ENCODE measurements at regions not wholly inside any gene's neighbourhood (a gene's known extent, or its start where the extent isn't known, plus 50 kb on each side); places are given as distances from the start of the nearest gene placed in this dataset.

DNA sequence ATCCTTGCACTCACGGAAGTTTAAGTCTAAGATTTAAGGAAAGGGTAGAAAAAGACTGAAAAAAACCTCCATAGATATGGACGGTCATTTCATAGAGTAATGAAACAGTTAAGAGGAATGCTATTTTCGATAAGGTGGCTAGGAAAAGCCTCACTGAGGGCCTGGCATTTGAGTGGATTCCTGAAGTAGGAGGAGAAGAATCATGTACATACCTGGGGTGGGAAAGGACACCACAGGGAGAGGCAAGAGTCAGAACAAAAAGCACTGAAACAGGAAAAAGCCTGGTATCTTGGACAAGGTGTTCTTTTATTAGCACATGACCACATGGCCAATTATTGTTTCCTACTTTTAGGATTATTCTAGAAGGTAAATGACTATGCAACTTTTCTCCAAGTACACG lies 547.2 kb upstream of the DIPK2B start (continued):
- TF ChIP-seq, protein P1, sequence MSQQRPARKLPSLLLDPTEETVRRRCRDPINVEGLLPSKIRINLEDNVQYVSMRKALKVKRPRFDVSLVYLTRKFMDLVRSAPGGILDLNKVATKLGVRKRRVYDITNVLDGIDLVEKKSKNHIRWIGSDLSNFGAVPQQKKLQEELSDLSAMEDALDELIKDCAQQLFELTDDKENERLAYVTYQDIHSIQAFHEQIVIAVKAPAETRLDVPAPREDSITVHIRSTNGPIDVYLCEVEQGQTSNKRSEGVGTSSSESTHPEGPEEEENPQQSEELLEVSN (IDR thresholded peaks at IDR 0.05; ENCODE audit: borderline replicate concordance, low read depth): no peak
- TF ChIP-seq, protein P2, sequence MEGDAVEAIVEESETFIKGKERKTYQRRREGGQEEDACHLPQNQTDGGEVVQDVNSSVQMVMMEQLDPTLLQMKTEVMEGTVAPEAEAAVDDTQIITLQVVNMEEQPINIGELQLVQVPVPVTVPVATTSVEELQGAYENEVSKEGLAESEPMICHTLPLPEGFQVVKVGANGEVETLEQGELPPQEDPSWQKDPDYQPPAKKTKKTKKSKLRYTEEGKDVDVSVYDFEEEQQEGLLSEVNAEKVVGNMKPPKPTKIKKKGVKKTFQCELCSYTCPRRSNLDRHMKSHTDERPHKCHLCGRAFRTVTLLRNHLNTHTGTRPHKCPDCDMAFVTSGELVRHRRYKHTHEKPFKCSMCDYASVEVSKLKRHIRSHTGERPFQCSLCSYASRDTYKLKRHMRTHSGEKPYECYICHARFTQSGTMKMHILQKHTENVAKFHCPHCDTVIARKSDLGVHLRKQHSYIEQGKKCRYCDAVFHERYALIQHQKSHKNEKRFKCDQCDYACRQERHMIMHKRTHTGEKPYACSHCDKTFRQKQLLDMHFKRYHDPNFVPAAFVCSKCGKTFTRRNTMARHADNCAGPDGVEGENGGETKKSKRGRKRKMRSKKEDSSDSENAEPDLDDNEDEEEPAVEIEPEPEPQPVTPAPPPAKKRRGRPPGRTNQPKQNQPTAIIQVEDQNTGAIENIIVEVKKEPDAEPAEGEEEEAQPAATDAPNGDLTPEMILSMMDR (IDR thresholded peaks at IDR 0.05): no peak
- TF ChIP-seq, protein P3, sequence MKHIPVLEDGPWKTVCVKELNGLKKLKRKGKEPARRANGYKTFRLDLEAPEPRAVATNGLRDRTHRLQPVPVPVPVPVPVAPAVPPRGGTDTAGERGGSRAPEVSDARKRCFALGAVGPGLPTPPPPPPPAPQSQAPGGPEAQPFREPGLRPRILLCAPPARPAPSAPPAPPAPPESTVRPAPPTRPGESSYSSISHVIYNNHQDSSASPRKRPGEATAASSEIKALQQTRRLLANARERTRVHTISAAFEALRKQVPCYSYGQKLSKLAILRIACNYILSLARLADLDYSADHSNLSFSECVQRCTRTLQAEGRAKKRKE (CRISPR knock-in tag; IDR thresholded peaks at IDR 0.05; ENCODE audit: low read depth): no peak
- TF ChIP-seq JUN (IDR thresholded peaks at IDR 0.05) (no peak), FOSB (CRISPR knock-in tag; IDR thresholded peaks at IDR 0.05) (no peak), ZSCAN20 (CRISPR knock-in tag; IDR thresholded peaks at IDR 0.05) (no peak), NR3C1 (IDR thresholded peaks at IDR 0.05) (no peak), TFCP2L1 (CRISPR knock-in tag; IDR thresholded peaks at IDR 0.05) (no peak)

DNA sequence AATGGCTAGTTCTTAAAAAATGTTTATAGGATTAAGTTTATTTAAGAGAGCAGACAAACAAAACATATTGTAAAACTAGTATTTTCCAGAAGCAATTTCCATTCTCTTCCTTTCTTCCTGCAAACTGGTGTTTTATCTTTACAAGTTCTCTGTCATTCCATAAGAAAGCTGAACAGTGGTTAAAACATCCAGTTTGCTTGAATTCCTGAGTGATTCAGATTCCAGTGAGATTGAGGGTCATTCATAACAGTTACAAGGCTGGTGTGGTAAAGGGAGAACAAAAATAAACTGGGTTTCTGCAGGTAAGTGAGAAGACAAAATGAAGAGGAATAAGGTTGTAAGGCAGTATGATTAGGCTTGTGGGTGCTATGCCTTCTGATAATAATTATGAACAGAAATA lies 544.8 kb upstream of the DIPK2B start:
- ATAC-seq (no peak), FAIRE-seq (no peak), DNase-seq (ENCODE audit: low read depth in 1 of 2, low spot score in 1 of 2) (no peak)
- H3K4me1 ChIP-seq: peaks cover 36% of the 10 kb centered on the region
- H3K9me3 ChIP-seq: no peaks in the 10 kb centered on the region
- CTCF ChIA-PET: interaction anchor here (1.1 to 2.2 kb wide), 2 partner anchors 423 to 631 kb away, joined by 3 to 7 read pairs; no protein-coding TSS in a partner anchor
- POLR2A ChIA-PET: no interaction called here
- no peak for TF ChIP-seq EHF (CRISPR knock-in tag; IDR thresholded peaks at IDR 0.05)
- no peak for TF ChIP-seq MYC (IDR thresholded peaks at IDR 0.05; ENCODE audit: borderline replicate concordance, low read length)
- no peak for TF ChIP-seq HEYL (CRISPR knock-in tag; IDR thresholded peaks at IDR 0.05)
- TF ChIP-seq, protein P4, sequence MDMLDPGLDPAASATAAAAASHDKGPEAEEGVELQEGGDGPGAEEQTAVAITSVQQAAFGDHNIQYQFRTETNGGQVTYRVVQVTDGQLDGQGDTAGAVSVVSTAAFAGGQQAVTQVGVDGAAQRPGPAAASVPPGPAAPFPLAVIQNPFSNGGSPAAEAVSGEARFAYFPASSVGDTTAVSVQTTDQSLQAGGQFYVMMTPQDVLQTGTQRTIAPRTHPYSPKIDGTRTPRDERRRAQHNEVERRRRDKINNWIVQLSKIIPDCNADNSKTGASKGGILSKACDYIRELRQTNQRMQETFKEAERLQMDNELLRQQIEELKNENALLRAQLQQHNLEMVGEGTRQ (IDR thresholded peaks at IDR 0.05): no peak
- TF ChIP-seq MAFK (IDR thresholded peaks at IDR 0.05; ENCODE audit: partially characterized antibody): no peak
- no peak for TF ChIP-seq TP53 (CRISPR knock-in tag; IDR thresholded peaks at IDR 0.05)
- no peak for TF ChIP-seq ESRRA (IDR thresholded peaks at IDR 0.05; ENCODE audit: borderline replicate concordance, low read length)
- TF ChIP-seq JUNB (IDR thresholded peaks at IDR 0.05): no peak
- no peak for TF ChIP-seq PHF8 (IDR thresholded peaks at IDR 0.05; ENCODE audit: borderline replicate concordance, low read depth)
- no peak overlapping the region for H3K4me3 ChIP-seq
- H3K4me2 ChIP-seq: no peak overlapping the region
- no peak overlapping the region for H3K27ac ChIP-seq

DNA sequence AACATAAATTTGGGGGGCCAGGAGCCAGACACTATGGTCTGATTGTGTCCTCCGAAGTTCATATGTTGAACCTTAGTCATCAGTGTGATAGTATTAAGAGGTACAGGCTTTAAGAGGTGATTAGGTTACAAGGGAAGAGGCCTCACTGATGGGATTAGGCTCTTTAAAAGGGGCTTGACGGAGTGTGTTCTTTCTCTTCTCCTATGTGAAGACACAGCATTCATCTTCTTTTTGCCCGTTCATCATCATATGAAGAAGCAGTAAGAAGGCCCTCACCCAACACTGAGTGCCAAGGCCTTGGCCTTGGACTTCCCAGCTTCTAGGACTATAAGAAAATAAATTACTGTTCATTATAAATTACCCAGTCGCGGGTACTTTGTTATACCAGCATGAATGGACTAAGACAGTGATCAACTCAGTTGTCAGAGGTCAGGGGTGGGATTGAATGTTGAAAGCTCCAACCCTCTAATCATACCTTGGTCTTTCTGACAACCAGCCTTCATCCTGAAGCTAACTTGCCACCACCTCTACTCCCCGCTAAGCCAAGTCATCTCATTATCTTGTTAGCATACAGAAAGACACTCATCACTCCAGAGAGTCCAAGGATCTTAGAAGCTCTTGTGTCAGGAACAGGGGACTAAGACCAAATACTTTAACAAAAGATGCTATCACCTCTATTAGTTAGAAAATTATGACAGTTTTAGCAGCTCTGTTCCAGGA lies 543.4 kb upstream of the DIPK2B start:
- FAIRE-seq: no peak
- WGBS (ENCODE audit: missing lambda C conversion rate): 89% methylated on average over 6 of the region's 6 CpGs
- ChIA-PET POLR2A (interaction anchor here (1.3 kb wide), 1 partner anchor 229 kb away, joined by 4 read pairs; no protein-coding TSS in a partner anchor), CTCF (interaction anchor here (1.3 to 2.2 kb wide), 2 partner anchors 37 to 421 kb away, joined by 4 to 7 read pairs; no protein-coding TSS in a partner anchor)
- peaks cover 22% of the 10 kb centered on the region for H3K4me1 ChIP-seq
- H3K27ac ChIP-seq: no peak overlapping the region
- ATAC-seq: no peak
- no peak overlapping the region for H3K4me2 ChIP-seq
- no peak for DNase-seq (ENCODE audit: low read depth in 1 of 2, low spot score in 1 of 2)
- H3K9me3 ChIP-seq: no peaks in the 10 kb centered on the region
- H3K4me3 ChIP-seq: no peak overlapping the region
- TF ChIP-seq FOSB (CRISPR knock-in tag; IDR thresholded peaks at IDR 0.05) (no peak), RARB (CRISPR knock-in tag; IDR thresholded peaks at IDR 0.05) (no peak), MAZ (IDR thresholded peaks at IDR 0.05; ENCODE audit: borderline replicate concordance, low read depth, low read length) (no peak), CHD4 (IDR thresholded peaks at IDR 0.05; ENCODE audit: borderline replicate concordance) (no peak), BHLHE40 (IDR thresholded peaks at IDR 0.05; ENCODE audit: low read depth, low read length) (no peak), ZFP36 (IDR thresholded peaks at IDR 0.05; ENCODE audit: borderline replicate concordance, partially characterized antibody) (no peak), ESRRA (IDR thresholded peaks at IDR 0.05; ENCODE audit: borderline replicate concordance, low read length) (no peak), CBX8 (IDR thresholded peaks at IDR 0.05) (no peak), CHD2 (IDR thresholded peaks at IDR 0.05; ENCODE audit: low read length, partially characterized antibody) (no peak), TP53 (CRISPR knock-in tag; IDR thresholded peaks at IDR 0.05) (no peak), HOXA7 (CRISPR knock-in tag; IDR thresholded peaks at IDR 0.05) (no peak)
- TF ChIP-seq, protein P5, sequence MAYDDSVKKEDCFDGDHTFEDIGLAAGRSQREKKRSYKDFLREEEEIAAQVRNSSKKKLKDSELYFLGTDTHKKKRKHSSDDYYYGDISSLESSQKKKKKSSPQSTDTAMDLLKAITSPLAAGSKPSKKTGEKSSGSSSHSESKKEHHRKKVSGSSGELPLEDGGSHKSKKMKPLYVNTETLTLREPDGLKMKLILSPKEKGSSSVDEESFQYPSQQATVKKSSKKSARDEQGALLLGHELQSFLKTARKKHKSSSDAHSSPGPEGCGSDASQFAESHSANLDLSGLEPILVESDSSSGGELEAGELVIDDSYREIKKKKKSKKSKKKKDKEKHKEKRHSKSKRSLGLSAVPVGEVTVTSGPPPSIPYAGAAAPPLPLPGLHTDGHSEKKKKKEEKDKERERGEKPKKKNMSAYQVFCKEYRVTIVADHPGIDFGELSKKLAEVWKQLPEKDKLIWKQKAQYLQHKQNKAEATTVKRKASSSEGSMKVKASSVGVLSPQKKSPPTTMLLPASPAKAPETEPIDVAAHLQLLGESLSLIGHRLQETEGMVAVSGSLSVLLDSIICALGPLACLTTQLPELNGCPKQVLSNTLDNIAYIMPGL (CRISPR knock-in tag; IDR thresholded peaks at IDR 0.05; ENCODE audit: borderline replicate concordance): no peak
